ENCODE measurements at regions not wholly inside any gene's neighbourhood (a gene's known extent, or its start where the extent isn't known, plus 50 kb on each side); places are given as distances from the start of the nearest gene placed in this dataset.
"Not testable (repeated sequence)": the region's sequence is repeated elsewhere in the genome, so short reads cannot be mapped to it uniquely, and the experiment has no call there.

DNA sequence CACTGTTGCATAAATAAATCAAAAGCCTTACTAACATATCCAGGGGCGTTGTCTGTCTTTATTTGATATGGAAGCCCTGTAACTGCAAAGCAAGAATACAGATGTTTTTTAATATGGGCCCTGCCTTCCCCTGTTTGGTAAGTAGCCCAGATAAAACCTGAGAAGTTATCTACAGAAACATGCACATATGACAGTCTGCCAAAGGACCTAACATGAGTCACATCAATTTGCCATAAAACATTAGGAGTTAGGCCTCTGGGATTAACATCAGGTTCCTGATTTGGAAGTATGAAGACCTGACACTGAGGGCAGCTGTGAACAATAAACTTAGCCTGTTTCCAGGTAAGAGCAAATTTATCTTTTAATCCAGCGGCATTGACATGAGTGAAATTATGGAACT, 1588.8 kb downstream of the REEP3 start:
- DNase-seq = no peak

DNA sequence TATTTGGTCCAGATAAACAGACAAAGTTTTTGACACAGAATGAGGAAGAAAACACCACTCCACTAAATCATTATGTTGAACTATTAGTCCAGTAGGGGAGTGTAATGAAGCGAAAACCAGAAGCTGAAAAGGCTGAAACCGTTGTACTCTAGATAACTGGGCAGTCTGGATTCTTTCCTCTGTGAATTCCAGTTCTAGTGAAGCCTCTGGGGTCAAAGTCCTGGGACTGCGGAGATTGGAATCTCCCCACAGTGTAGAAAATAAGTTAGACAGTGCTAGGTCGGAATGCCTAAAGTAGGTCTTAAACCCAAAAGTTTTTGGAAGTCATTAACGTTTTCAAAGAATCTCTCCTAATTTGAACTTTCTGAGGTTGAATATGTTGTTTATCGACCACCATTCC, 1589.9 kb downstream of the REEP3 start:
- DNase-seq = not testable (repeated sequence)

- DNase-seq = no peak
Measured at GRCh38 chr10:65112573-65112972, 1591.4 kb downstream of the REEP3 start.

GRCh38 chr10:65123120-65123519, 1601.9 kb downstream of the REEP3 start:
- no peak for DNase-seq

GRCh38 chr10:65125212-65125611, 1604.0 kb downstream of the REEP3 start:
- no peak for DNase-seq

GRCh38 chr10:65126288-65126687, 1605.1 kb downstream of the REEP3 start:
- no peak for DNase-seq

DNA sequence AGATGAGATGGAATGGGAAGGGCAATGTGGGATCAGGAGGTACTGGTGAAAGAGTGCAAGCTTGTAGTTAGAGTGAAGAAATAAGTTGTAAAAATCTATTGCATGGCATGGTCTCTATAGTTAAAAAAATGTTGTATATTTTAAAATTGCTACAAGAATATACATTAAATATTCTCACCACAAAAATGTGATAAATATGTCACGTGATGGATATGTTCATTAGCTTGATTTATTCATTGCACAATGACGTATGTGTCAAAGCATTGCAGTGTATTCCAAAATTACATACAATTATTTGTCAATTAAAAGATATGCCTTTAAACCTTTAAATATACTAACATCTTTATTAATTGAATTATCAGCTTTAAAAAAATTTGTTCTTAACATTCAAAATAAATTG, 1607.1 kb downstream of the REEP3 start:
- no peak for DNase-seq

DNA sequence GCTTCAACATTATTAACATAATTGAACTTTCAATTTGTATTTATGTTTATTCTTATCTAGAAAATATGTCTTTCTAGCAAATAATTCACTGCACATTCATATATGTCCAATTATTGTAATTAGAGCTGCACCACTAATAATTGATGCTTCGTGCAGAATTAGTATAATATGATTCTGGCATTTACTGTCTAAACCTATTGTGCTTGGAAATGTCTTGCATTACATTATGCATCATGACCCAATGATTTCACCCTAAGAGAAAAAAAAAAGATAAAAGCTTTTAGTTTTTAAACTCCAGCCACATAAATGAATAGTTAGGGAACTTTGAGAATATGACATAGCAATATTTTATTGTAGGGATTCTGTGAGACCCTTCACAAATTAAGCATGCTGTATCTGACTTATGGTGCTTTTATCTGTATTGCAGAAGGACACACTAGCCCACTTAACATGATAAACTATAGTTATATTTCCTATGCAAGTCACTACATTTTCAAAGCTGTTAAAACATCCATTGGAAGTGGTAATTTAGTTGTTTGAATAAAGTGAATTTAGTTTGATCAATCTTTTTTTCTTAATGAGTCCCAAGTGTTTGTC, 1609.1 kb downstream of the REEP3 start:
- no peak for DNase-seq

- DNase-seq = no peak
Measured at GRCh38 chr10:65133652-65134051, 1612.5 kb downstream of the REEP3 start.

DNA sequence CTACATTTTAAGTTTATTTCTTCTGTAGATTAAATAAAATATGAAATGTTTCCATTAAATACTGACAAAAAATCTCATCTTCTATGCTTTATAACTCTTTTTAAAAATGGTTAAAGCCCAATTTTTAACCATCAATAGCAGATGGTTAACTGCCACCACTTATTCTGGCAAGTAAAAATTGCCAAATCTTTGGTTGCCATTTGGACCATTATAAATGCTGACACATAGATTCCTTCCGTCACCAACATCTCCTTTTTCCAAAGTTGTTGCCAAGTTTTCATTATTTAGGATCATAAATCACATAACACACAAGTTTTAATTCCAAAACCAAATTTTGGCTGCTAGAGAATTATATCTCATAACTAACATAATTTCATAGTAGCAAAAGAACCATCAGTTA, 1614.3 kb downstream of the REEP3 start:
- DNase-seq = no peak

GRCh38 chr10:65142641-65143435, 1621.6 kb downstream of the REEP3 start:
- DNase-seq = no peak

DNA sequence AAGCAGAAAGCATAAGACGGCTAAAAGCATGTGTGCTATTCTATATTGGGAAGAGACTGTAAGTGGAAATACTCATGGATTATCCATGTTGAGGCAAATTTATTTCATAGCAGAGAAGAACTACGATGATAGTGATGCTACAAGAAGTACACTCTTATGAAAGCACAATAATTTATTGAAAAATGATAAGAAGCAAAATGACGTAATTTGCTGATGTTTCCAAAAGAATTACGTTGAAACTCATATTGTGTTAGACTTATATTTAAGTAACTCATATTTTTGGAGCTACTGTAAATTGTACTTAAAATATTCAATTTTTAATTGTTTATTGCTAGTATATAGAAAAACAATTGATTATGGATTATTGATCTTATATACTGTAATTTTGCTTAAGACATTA, 1622.5 kb downstream of the REEP3 start:
- DNase-seq = no peak

GRCh38 chr10:65149878-65150277, 1628.7 kb downstream of the REEP3 start:
- DNase-seq = no peak

- no peak for DNase-seq
Measured at GRCh38 chr10:65166272-65166671, 1645.1 kb downstream of the REEP3 start.

GRCh38 chr10:65172249-65172648, 1651.0 kb downstream of the REEP3 start:
- DNase-seq = no peak

DNA sequence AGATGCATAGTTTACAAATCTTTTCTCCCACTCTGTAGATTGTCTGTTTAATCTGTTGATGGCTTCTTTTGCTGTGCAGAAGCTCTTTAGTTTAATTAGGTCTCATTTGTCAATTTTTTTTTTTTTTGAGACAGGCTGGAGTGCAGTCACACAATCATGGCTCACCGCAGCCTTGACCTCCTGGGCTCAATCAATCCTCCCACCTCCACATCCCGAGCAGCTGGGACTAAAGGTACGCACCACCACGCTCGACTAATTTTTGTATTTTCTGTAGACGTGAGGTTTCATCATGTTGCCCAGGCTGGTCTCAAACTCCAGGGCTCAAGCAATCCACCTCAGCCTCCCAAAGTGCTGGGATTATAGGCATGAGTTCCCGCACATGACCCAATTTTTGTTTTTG, 1655.8 kb downstream of the REEP3 start:
- no peak for DNase-seq

GRCh38 chr10:65183236-65183635, 1662.0 kb downstream of the REEP3 start:
- DNase-seq = no peak

- DNase-seq = not testable (repeated sequence)
Measured at GRCh38 chr10:65186668-65187067, 1665.5 kb downstream of the REEP3 start.

DNA sequence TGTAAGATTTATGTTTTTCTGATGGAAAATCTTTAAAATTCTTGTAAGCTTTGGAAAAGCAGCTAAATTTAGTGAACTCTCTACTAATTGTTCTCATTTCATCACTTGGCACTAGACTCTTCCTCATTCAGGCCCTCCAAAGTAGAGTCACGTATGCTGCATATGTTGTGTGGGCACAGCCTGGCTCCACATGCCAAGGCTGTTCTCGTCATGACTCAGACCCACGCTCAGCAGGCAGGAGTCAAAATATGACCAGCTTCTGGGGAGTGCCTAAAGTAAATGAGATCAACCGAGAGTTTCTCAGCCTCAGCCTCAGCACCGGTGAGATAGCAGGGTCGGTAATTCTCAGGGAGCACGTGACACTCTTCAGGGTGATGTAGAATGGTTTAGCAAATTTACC, 1672.9 kb downstream of the REEP3 start:
- DNase-seq = no peak

- no peak for DNase-seq
Measured at GRCh38 chr10:65194555-65194954, 1673.4 kb downstream of the REEP3 start.

DNA sequence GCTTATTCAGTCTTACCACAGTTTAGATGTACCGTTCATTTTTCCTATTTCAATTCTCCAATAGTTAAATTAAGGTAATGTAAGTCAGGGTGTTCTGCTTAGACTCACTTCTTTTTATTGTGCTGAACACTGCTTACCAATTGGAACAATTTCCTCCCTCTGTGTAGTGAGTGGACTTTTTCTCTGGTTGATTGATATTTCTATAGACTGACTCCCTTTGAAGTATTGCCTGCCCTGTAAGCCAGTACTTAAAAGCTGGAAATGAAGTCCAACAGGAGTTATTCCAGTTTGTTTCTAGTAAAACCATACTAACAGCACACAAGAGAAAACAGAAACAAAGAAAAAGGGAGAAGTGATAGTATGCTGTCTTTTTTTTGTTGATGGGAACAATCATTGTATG, 1674.9 kb downstream of the REEP3 start:
- DNase-seq = no peak

DNA sequence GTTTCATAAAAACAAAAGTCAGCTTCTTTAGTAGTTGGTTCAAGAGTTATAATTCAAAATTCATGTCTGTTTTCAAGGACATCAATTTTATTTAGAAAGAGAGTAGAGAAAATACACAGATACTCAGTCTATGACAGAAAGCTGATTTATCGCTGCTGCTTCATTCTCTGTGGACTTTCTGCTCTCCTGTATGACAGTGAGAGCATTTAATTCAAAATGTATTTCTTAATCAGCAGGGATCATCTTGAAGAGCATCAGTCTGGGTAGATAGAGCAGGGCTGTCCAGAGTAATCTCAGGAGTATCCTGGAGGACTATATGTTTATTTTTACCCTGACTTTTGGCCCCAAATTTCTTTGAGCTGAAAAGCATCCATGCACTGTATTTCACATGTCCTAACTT, 1676.7 kb downstream of the REEP3 start:
- no peak for DNase-seq

GRCh38 chr10:65201491-65201890, 1680.3 kb downstream of the REEP3 start:
- no peak for DNase-seq

- DNase-seq = no peak
Measured at GRCh38 chr10:65204999-65205398, 1683.8 kb downstream of the REEP3 start.

- no peak for DNase-seq
Measured at GRCh38 chr10:65213170-65213569, 1692.0 kb downstream of the REEP3 start.
